D721Med (cell line): ENCODE measurements at regions not wholly inside any gene's neighbourhood (a gene's known extent, or its start where the extent isn't known, plus 50 kb on each side); places are given as distances from the start of the nearest gene placed in this dataset.

Experiments used
- DNase-seq: peaks from one replicate; pipeline ENCODE4 v3.0.0; 2011; ENCODE audit warnings: low spot score; ENCODE audit not compliant: insufficient read length
- FAIRE-seq: peaks from 2 replicates; lab custom pipeline; 2011; peaks lifted over from hg19 to GRCh38; lab: Jason Lieb, UNC
- CTCF ChIP-seq: IDR thresholded peaks from 2 replicates; pipeline ENCODE4 v1.5.1; 2012; ENCODE audit warnings: mild to moderate bottlenecking, control low read depth; ENCODE audit not compliant: insufficient read depth; ENCODE audit errors: missing control alignments

- TF ChIP-seq CTCF, result no peak
- FAIRE-seq, result no peak
- DNase-seq, result no peak
Observed at GRCh38 chr2:37795938-37796337, 124.5 kb upstream of the CDC42EP3 start.

GRCh38 chr2:37796481-37796880 is 125.0 kb upstream of the CDC42EP3 start:
- no peak for DNase-seq
- no peak for TF ChIP-seq CTCF
- FAIRE-seq, result no peak

DNA sequence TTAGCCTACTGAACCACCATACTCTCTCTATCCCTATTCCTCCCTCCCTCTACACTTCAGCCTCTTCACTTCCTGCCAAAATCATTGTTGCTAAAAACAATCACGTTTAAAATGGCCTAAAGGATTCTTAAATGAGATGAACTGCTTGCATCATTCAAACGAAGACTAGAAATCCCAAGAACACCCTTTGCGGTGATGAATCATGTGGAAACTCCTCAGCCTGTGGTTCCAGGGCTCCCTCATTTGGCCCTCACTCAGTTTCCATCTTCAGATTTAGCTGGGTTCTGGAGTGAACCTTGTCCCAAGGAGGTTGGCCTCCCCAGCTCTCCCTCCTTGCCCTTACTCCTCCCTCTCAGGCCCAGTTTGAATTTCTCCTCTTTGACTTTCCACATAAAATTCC is 125.6 kb upstream of the CDC42EP3 start:
- FAIRE-seq (no peak), DNase-seq (no peak)

GRCh38 chr2:37798315-37799005 is 126.6 kb upstream of the RMDN2 start:
- TF ChIP-seq CTCF, result no peak
- DNase-seq (no peak), FAIRE-seq (no peak)

More for the DNA sequence above, 125.6 kb upstream of the CDC42EP3 start:
- no peak for TF ChIP-seq CTCF

- no peak for FAIRE-seq
Observed at GRCh38 chr2:37800176-37800858, 124.8 kb upstream of the RMDN2 start.

GRCh38 chr2:37802211-37802752 is 122.8 kb upstream of the RMDN2 start:
- DNase-seq (no peak), FAIRE-seq (no peak)
- TF ChIP-seq CTCF, result no peak

More at GRCh38 chr2:37800176-37800858, 124.8 kb upstream of the RMDN2 start:
- no peak for DNase-seq
- TF ChIP-seq CTCF, result no peak
